ENCODE measurements at regions not wholly inside any gene's neighbourhood (a gene's known extent, or its start where the extent isn't known, plus 50 kb on each side); places are given as distances from the start of the nearest gene placed in this dataset.

GRCh38 chr2:52933878-52934277, 833.7 kb upstream of the CHAC2 start:
- 50 to 64% methylated on average over 2 of the region's 2 CpGs for WGBS, 2 donors
- no peaks in the 10 kb centered on the region for H3K36me3 ChIP-seq
- H3K27ac ChIP-seq = no peak overlapping the region
- H3K4me1 ChIP-seq = no peaks in the 10 kb centered on the region
- DNase-seq (no peak), ATAC-seq (no peak)
- no peak for TF ChIP-seq CTCF (IDR thresholded peaks at IDR 0.05)
- peaks cover 0 to 17% (median 0%) of the 10 kb centered on the region in 11 donors for H3K9me3 ChIP-seq
- H3K27me3 ChIP-seq = no peaks in the 10 kb centered on the region
- intact Hi-C loops (cut with DNase I) = no loop called here
- H3K4me3 ChIP-seq = no peak overlapping the region

DNA sequence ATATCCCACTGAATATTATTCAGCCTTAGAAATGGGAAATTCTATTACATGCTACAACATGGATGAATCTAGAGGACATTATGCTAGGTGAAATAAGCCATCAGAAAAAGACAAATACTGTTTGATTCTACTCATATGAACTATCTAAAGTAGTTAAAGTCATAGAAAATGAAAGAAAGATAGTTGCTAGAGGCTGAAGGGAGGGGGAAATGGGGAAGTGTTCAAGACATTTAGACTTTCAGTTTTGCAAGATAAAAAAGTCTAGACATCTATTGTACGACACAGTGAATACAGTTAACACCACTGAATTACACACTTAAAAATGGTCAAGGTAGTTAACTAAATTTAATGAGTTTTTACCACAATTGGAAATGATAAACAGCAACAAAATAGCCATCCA, 835.9 kb upstream of the CHAC2 start:
- peaks cover 0 to 21% (median 0%) of the 10 kb centered on the region in 11 donors for H3K9me3 ChIP-seq
- no peak for TF ChIP-seq CTCF (IDR thresholded peaks at IDR 0.05)
- ATAC-seq (no peak), DNase-seq (no peak)
- WGBS, 2 donors = 58 to 82% methylated on average over 1 of the region's 1 CpG
- H3K27me3 ChIP-seq = no peaks in the 10 kb centered on the region
- no peaks in the 10 kb centered on the region for H3K36me3 ChIP-seq
- H3K27ac ChIP-seq = no peak overlapping the region
- H3K4me3 ChIP-seq = no peak overlapping the region
- intact Hi-C loops (cut with DNase I) = no loop called here
- H3K4me1 ChIP-seq = no peaks in the 10 kb centered on the region

DNA sequence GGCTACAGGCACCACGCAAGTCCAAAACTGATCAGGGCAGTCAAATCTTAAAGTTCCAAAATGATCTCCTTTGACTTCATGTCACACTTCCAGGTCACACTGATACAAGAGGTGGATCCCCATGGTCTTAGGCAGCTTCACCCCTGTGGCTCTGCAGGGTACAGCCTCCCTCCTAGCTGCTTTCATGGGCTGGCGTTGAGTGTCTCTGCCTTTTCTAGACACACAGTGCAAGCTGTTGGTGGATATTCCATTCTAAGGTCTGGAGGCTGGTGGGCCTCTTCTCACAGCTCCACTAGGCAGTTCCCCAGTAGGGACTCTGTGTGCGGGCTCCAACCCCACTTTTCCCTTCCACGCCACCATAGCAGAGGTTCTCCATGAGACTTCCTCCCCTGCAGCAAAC, 838.2 kb upstream of the CHAC2 start:
- DNase-seq = no peak
- 92 to 95% methylated on average over 4 of the region's 4 CpGs for WGBS, 2 donors
- no peaks in the 10 kb centered on the region for H3K4me1 ChIP-seq
- no peak for ATAC-seq
- no peak for TF ChIP-seq CTCF (IDR thresholded peaks at IDR 0.05)
- no peaks in the 10 kb centered on the region for H3K36me3 ChIP-seq
- no peak overlapping the region for H3K27ac ChIP-seq
- H3K9me3 ChIP-seq = peaks cover 0 to 21% (median 0%) of the 10 kb centered on the region in 11 donors
- no peaks in the 10 kb centered on the region for H3K27me3 ChIP-seq
- no peak overlapping the region for H3K4me3 ChIP-seq
- intact Hi-C loops (cut with DNase I) = no loop called here

GRCh38 chr2:52919673-52920072, 847.9 kb upstream of the CHAC2 start:
- no peak for DNase-seq
- Histone ChIP-seq H3K9me3 (no peaks in the 10 kb centered on the region), H3K27me3 (no peaks in the 10 kb centered on the region), H3K4me3 (no peak overlapping the region), H3K27ac (no peak overlapping the region), H3K4me1 (no peaks in the 10 kb centered on the region), H3K36me3 (no peaks in the 10 kb centered on the region)
- intact Hi-C loops (cut with DNase I) = no loop called here
- no peak for ATAC-seq
- WGBS, 2 donors = 61 to 75% methylated on average over 4 of the region's 4 CpGs
- no peak for TF ChIP-seq CTCF (IDR thresholded peaks at IDR 0.05)

DNA sequence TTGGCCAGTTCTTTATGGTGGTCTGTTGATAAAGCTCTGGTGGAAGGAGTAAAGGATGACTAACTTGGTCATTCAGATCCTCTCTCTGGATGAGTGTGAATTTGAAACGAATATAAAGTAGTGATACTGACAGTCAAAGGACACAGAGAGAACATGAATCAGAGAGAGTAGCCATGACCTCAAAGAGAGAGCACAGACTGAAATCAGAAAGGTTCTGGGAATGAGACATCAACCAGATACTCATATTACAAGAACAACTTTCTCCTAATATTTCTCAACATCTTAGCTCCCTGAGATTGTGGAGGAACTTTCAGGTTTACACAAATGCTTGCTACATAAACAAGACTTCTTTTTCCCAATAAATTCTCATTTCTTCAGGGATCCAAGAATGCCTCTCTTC, 849.1 kb upstream of the CHAC2 start:
- Histone ChIP-seq H3K36me3 (no peaks in the 10 kb centered on the region), H3K4me1 (no peaks in the 10 kb centered on the region), H3K27ac (no peak overlapping the region), H3K9me3 (no peaks in the 10 kb centered on the region), H3K27me3 (no peaks in the 10 kb centered on the region), H3K4me3 (no peak overlapping the region)
- DNase-seq = no peak
- TF ChIP-seq CTCF (IDR thresholded peaks at IDR 0.05) = no peak
- intact Hi-C loops (cut with DNase I) = no loop called here
- WGBS, 2 donors = 50 to 69% methylated on average over 1 of the region's 1 CpG
- no peak for ATAC-seq
